ENCODE measurements at regions not wholly inside any gene's neighbourhood (a gene's known extent, or its start where the extent isn't known, plus 50 kb on each side); places are given as distances from the start of the nearest gene placed in this dataset.

GRCh38 chr15:69668039-69668705 is 215.6 kb downstream of the RPLP1 start:
- TF ChIP-seq CTCF (IDR thresholded peaks at IDR 0.05) (no peak), REST (IDR thresholded peaks at IDR 0.05; ENCODE audit: insufficient read depth in 1 of 2, low read depth in 2 of 2, low read length in 1 of 2) (no peak), TCF7L2 (IDR thresholded peaks at IDR 0.05; ENCODE audit: low read depth, low read length) (no peak), POLR2AphosphoS5 (IDR thresholded peaks at IDR 0.05; ENCODE audit: low read depth, low read length) (no peak), SIN3A (IDR thresholded peaks at IDR 0.05; ENCODE audit: borderline replicate concordance, insufficient read depth, low read depth, low read length) (no peak)
